MM.1S (cell line): ENCODE measurements at regions not wholly inside any gene's neighbourhood (a gene's known extent, or its start where the extent isn't known, plus 50 kb on each side); places are given as distances from the start of the nearest gene placed in this dataset.

ENCODE experiments used
- DNase-seq: peaks from one replicate; pipeline ENCODE4 v3.0.0-alpha.2; 2015
- H2AFZ ChIP-seq: fragments of 300-600 bp; sonication (generic); 2 replicates; pipeline ENCODE4 v1.6.0; 2016; ENCODE audit warnings: antibody characterized with exemption, low read length
- H3F3A ChIP-seq: fragments of 300-600 bp; sonication (generic); 2 replicates; pipeline ENCODE4 v1.6.1; 2016; ENCODE audit warnings: mild to moderate bottlenecking, antibody characterized with exemption, low read length, moderate library complexity, mixed read lengths; ENCODE audit not compliant: insufficient read depth
- H3K27ac ChIP-seq: fragments of 300-600 bp; sonication (generic); 2 replicates; pipeline ENCODE4 v1.5.1; 2016; ENCODE audit warnings: mild to moderate bottlenecking, low read length
- H3K27me3 ChIP-seq: fragments of 300-600 bp; sonication (generic); replicated peaks from 2 replicates; pipeline ENCODE4 v1.6.0; 2016; ENCODE audit warnings: low read length; ENCODE audit not compliant: insufficient read depth
- H3K36me3 ChIP-seq: fragments of 300-600 bp; sonication (generic); replicated peaks from 2 replicates; pipeline ENCODE4 v1.6.1; 2016; ENCODE audit warnings: mild to moderate bottlenecking, low read length, mixed read lengths; ENCODE audit not compliant: insufficient read depth
- H3K4me1 ChIP-seq: fragments of 300-600 bp; sonication (generic); 2 replicates; pipeline ENCODE4 v1.6.1; 2016; ENCODE audit warnings: low read length, mixed read lengths
- H3K4me2 ChIP-seq: fragments of 300-600 bp; sonication (generic); 2 replicates; pipeline ENCODE4 v1.6.0; 2016; ENCODE audit warnings: low read depth, low read length
- H3K4me3 ChIP-seq: fragments of 300-600 bp; sonication (generic); 2 replicates; pipeline ENCODE4 v1.5.1; 2016; ENCODE audit warnings: low read length, mixed read lengths
- H3K79me2 ChIP-seq: fragments of 300-600 bp; sonication (generic); 2 replicates; pipeline ENCODE4 v1.6.1; 2016; ENCODE audit warnings: mixed run types, low read length, mixed read lengths
- H3K9ac ChIP-seq: fragments of 300-600 bp; sonication (generic); 2 replicates; pipeline ENCODE4 v1.6.1; 2016; ENCODE audit warnings: low read length, mixed read lengths
- H3K9me2 ChIP-seq: fragments of 300-600 bp; sonication (generic); replicated peaks from 2 replicates; pipeline ENCODE4 v1.6.1; 2016; ENCODE audit warnings: mild to moderate bottlenecking, low read length, mixed read lengths; ENCODE audit not compliant: insufficient read depth
- H3K9me3 ChIP-seq: fragments of 300-600 bp; sonication (generic); replicated peaks from 2 replicates; pipeline ENCODE4 v1.6.1; 2016; ENCODE audit warnings: mild to moderate bottlenecking, low read length, mixed read lengths; ENCODE audit not compliant: insufficient read depth
- H4K20me1 ChIP-seq: fragments of 300-600 bp; sonication (generic); 2 replicates; pipeline ENCODE4 v1.6.1; 2016; ENCODE audit warnings: mild to moderate bottlenecking, low read length, moderate library complexity, mixed read lengths; ENCODE audit not compliant: insufficient read depth
- EZH2 ChIP-seq: fragments of 300-600 bp; sonication (generic); optimal IDR thresholded peaks from 2 replicates; pipeline ENCODE3; 2017; ENCODE audit warnings: low read depth, mild to moderate bottlenecking, antibody characterized with exemption, low read length, mixed read lengths
- EZH2phosphoT487 ChIP-seq: fragments of 300-600 bp; sonication (generic); IDR thresholded peaks from 2 replicates; pipeline ENCODE4 v1.6.1; 2018; ENCODE audit warnings: antibody characterized with exemption, low read length
- TF ChIP-seq, protein P1 (sequence below): fragments of 300-600 bp; sonication (generic); IDR thresholded peaks from 2 replicates; pipeline ENCODE4 v1.5.1; 2016; ENCODE audit warnings: antibody characterized with exemption, low read length, mixed read lengths

DNA sequence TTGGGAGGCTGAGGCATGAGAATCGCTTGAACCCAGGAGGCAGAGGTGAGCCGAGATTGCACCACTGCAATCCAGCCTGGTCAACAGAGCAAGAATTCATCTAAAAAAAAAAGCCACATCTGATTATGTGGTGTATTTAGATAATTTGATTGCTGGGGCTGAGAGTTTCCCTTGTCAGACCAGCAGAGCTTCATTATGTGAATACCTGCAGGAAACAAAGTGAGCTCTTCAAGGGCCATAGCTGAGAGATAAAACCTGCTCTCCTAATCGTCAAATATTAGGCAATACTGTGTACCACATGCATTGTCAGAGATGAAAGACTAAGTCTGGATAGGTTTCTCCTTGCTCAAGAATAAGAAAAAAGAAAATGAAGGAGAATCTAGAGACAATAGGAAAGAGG is 800.0 kb upstream of the IGFBP7 start:
- no peak overlapping the region for H3K27ac ChIP-seq
- no peaks in the 10 kb centered on the region for H3K9me3 ChIP-seq
- no peak for TF ChIP-seq EZH2
- TF ChIP-seq EZH2phosphoT487 = no peak
- TF ChIP-seq, protein P1, sequence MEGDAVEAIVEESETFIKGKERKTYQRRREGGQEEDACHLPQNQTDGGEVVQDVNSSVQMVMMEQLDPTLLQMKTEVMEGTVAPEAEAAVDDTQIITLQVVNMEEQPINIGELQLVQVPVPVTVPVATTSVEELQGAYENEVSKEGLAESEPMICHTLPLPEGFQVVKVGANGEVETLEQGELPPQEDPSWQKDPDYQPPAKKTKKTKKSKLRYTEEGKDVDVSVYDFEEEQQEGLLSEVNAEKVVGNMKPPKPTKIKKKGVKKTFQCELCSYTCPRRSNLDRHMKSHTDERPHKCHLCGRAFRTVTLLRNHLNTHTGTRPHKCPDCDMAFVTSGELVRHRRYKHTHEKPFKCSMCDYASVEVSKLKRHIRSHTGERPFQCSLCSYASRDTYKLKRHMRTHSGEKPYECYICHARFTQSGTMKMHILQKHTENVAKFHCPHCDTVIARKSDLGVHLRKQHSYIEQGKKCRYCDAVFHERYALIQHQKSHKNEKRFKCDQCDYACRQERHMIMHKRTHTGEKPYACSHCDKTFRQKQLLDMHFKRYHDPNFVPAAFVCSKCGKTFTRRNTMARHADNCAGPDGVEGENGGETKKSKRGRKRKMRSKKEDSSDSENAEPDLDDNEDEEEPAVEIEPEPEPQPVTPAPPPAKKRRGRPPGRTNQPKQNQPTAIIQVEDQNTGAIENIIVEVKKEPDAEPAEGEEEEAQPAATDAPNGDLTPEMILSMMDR = no peak
- no peaks in the 10 kb centered on the region for H4K20me1 ChIP-seq
- H3K27me3 ChIP-seq = no peaks in the 10 kb centered on the region
- no peak overlapping the region for H2AFZ ChIP-seq
- no peak overlapping the region for H3K4me3 ChIP-seq
- H3K4me2 ChIP-seq = no peak overlapping the region
- H3F3A ChIP-seq = no peaks in the 10 kb centered on the region
- no peaks in the 10 kb centered on the region for H3K4me1 ChIP-seq
- H3K9me2 ChIP-seq = no peaks in the 10 kb centered on the region
- H3K9ac ChIP-seq = no peak overlapping the region
- no peak for DNase-seq
- H3K79me2 ChIP-seq = no peaks in the 10 kb centered on the region
- no peaks in the 10 kb centered on the region for H3K36me3 ChIP-seq

DNA sequence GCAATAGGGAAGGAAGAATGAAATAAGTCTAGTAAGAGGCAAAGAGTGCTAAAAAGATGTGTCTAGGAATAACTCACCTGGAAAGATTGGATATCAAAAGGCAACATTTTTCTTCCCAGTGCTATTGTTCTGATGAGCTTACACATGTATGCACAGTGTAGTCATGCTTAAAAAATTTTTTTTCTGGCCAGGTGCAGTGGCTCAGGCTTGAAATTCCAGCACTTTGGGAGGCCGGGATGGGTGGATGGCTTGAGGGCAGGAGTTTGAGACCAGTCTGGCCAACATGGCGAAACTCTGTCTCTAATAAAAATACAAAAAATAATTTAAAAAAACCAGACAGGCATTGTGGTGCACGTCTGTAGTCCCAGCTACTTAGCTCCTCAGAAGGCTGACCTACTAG is 795.8 kb upstream of the IGFBP7 start:
- TF ChIP-seq EZH2 (no peak), EZH2phosphoT487 (no peak)
- TF ChIP-seq, protein P1 = no peak
- H4K20me1 ChIP-seq = no peaks in the 10 kb centered on the region
- H3K36me3 ChIP-seq = no peaks in the 10 kb centered on the region
- H3K27ac ChIP-seq = no peak overlapping the region
- H3K4me1 ChIP-seq = no peaks in the 10 kb centered on the region
- no peaks in the 10 kb centered on the region for H3K9me2 ChIP-seq
- no peaks in the 10 kb centered on the region for H3K9me3 ChIP-seq
- no peak overlapping the region for H3K4me2 ChIP-seq
- DNase-seq = no peak
- no peaks in the 10 kb centered on the region for H3K27me3 ChIP-seq
- no peak overlapping the region for H3K4me3 ChIP-seq
- no peaks in the 10 kb centered on the region for H3F3A ChIP-seq
- H2AFZ ChIP-seq = no peak overlapping the region
- H3K79me2 ChIP-seq = no peaks in the 10 kb centered on the region
- H3K9ac ChIP-seq = no peak overlapping the region

DNA sequence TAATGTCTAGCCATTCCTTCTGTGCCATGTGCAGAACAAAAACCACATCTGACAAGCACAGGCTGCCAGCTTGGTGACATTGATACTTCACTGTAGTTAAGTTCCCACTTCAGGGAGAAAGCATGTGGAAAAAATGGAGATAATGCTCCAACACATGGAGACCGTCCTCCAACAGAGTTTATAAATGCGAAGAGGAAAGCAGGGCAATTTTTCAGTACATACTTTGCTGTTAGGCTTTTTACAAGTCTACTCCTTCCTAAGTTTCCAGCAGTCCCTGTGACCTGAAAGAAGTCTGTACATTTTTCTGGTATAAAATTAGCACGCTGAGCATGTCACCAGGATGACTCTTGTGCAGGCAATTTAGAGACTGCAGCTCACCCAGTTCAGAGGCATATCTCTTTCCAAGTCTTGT is 766.9 kb upstream of the IGFBP7 start:
- TF ChIP-seq, protein P1 = no peak
- TF ChIP-seq EZH2phosphoT487 (no peak), EZH2 (no peak)
- Histone ChIP-seq H3K79me2 (no peaks in the 10 kb centered on the region), H3K4me1 (no peaks in the 10 kb centered on the region), H3K9ac (no peak overlapping the region), H3K4me3 (no peak overlapping the region), H3F3A (no peaks in the 10 kb centered on the region), H3K36me3 (no peaks in the 10 kb centered on the region), H3K9me2 (no peaks in the 10 kb centered on the region), H3K9me3 (no peaks in the 10 kb centered on the region), H2AFZ (no peak overlapping the region), H4K20me1 (no peaks in the 10 kb centered on the region), H3K4me2 (no peak overlapping the region), H3K27ac (no peak overlapping the region), H3K27me3 (no peaks in the 10 kb centered on the region)
- DNase-seq = no peak
